Right lobe of liver (tissue), 6 donors: ENCODE measurements at regions not wholly inside any gene's neighbourhood (a gene's known extent, or its start where the extent isn't known, plus 50 kb on each side); places are given as distances from the start of the nearest gene placed in this dataset.

Source experiments
- ATAC-seq, 4 donors: fragments of 200-7000 bp; cut with Tn5 transposase; one replicate each; pipeline ENCODE4 v1.9.1; 2020; ENCODE audit warnings: mild to moderate bottlenecking in 4 of 4, moderate library complexity in 4 of 4
- DNase-seq, 3 donors: peaks; one replicate each; pipeline ENCODE4 v3.0.0-alpha.2; 2020
- H3K27ac ChIP-seq, 3 donors: fragments of 200-600 bp; one replicate each; pipeline ENCODE4 v1.8.0; 2022
- H3K27me3 ChIP-seq, 2 donors: fragments of 200-600 bp; one replicate each; pipeline ENCODE4 v1.8.0; 2022
- H3K36me3 ChIP-seq, 4 donors: fragments of 200-600 bp; sonication (generic) in 1 of 4; one replicate each; pipeline versions ENCODE4 v1.5.1 to v1.8.0; 2017 to 2022; ENCODE audit warnings: control low read depth in 1 of 4
- H3K4me1 ChIP-seq, 4 donors: fragments of 200-600 bp; sonication (generic) in 1 of 4; one replicate each; pipeline versions ENCODE4 v1.5.1 to v1.8.0; 2017 to 2022; ENCODE audit warnings: control low read depth in 1 of 4
- H3K4me3 ChIP-seq, 3 donors: fragments of 200-600 bp; one replicate each; pipeline ENCODE4 v1.8.0; 2022
- H3K9me3 ChIP-seq, 4 donors: fragments of 200-600 bp; sonication (generic) in 1 of 4; one replicate each; pipeline versions ENCODE4 v1.5.1 to v1.8.0; 2017 to 2022; ENCODE audit warnings: control low read depth in 1 of 4
- POLR2A ChIP-seq: fragments of 450-650 bp; IDR thresholded peaks from one replicate; pipeline ENCODE4 v1.6.1; 2017; ENCODE audit warnings: antibody characterized with exemption, mild to moderate bottlenecking
- WGBS: methylation state at CpG from one replicate; pipeline ENCODE4 v1.1.6; 2018; ENCODE audit warnings: low coverage, low lambda C conversion rate; ENCODE audit not compliant: insufficient coverage; ENCODE audit errors: missing lambda C conversion rate; 5-methylcytosine and 5-hydroxymethylcytosine counted together
- intact Hi-C, 2 donors: fragments of 100-400 bp; cut with DNase I; formaldehyde crosslinking; loops; one replicate each; pipeline versions ENCODE4 v1.11.2 to v1.14.1; 2022
- TF ChIP-seq, protein P1 (sequence below), 4 donors: fragments of 200-600 bp in 3 of 4; fragments of 450-650 bp in 1 of 4; IDR thresholded peaks; one replicate each; pipeline versions ENCODE4 v1.5.1 to v1.8.0; 2016 to 2022; ENCODE audit warnings: antibody characterized with exemption in 4 of 4, mild to moderate bottlenecking in 2 of 4
- donor health status: DM: no; HTN: yes; CAD: no.
- donor health status: DM: no; HTN: no; CAD: no.
- donor health status: DM: no; HTN: no; CAD: no.
- donor health status: DM: no; HTN: yes; CAD: no.
- donor health status: DM: no; HTN: yes; CAD: no.

DNA sequence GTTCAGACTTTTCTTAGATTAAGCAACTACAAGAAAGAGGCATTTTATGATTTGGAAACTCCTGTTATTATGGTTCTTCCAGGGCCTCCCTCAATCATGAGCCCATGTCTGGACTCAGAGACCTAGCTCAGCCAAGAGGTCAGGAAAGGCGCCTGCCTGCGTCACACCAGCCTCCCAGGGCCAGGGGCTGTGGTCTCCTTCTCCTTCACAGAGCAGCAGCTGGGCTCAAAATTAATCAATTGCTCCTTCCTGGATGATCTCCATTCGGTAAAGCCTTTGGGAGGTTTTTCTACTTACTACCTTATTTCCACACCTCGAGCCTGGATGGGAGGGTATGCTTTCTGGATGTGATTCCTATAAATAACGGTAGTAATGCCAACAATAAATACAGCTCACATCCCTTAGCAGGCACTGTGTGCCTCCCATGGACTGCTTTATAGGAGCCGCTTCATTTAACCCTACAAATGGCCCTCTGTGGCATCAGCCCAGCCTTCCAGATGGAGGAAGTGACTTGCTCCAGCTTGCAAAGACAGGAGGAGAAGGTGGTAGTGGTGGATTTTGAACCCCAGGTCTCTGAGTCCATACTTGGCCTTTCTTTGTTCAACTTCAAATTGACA, 1445.6 kb downstream of the TBC1D22A start:
- intact Hi-C loops: no loop called here
- ATAC-seq: no peak
- 58% methylated on average over 6 of the region's 6 CpGs for WGBS

DNA sequence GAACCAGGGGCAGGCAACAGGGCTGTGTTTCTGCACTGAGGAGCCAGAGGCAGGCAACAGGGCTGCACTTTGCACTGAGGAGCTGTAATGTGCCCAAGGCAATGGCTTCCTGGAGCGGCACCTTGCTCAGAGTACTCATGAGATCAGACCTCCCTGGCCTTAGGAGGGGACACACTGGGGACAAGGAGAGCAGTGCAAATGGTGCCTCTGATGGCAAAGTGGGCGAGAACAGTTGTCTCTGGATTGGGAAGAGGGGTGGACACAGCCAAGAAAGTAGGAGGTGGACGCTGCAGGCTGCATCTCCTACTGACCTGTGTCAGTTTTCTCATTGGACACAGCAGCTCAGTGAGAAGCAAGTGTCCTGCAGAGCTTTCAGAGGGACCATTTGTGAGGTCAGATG, 1443.3 kb downstream of the TBC1D22A start:
- H3K27ac ChIP-seq: no peak overlapping the region
- H3K36me3 ChIP-seq: no peaks in the 10 kb centered on the region
- TF ChIP-seq, protein P1, sequence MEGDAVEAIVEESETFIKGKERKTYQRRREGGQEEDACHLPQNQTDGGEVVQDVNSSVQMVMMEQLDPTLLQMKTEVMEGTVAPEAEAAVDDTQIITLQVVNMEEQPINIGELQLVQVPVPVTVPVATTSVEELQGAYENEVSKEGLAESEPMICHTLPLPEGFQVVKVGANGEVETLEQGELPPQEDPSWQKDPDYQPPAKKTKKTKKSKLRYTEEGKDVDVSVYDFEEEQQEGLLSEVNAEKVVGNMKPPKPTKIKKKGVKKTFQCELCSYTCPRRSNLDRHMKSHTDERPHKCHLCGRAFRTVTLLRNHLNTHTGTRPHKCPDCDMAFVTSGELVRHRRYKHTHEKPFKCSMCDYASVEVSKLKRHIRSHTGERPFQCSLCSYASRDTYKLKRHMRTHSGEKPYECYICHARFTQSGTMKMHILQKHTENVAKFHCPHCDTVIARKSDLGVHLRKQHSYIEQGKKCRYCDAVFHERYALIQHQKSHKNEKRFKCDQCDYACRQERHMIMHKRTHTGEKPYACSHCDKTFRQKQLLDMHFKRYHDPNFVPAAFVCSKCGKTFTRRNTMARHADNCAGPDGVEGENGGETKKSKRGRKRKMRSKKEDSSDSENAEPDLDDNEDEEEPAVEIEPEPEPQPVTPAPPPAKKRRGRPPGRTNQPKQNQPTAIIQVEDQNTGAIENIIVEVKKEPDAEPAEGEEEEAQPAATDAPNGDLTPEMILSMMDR (IDR thresholded peaks at IDR 0.05): no peak
- TF ChIP-seq POLR2A: no peak
- intact Hi-C loops: no loop called here
- H3K9me3 ChIP-seq: no peaks in the 10 kb centered on the region
- H3K4me1 ChIP-seq: no peaks in the 10 kb centered on the region
- no peak overlapping the region for H3K4me3 ChIP-seq
- peak in 1 of 3 donors; percentile 25 for DNase-seq
- 25% methylated on average over 1 of the region's 3 CpGs for WGBS
- ATAC-seq: no peak
- H3K27me3 ChIP-seq: no peaks in the 10 kb centered on the region

More for the DNA sequence above, 1445.6 kb downstream of the TBC1D22A start:
- no peak for DNase-seq
- Histone ChIP-seq H3K9me3 (no peaks in the 10 kb centered on the region), H3K4me3 (no peak overlapping the region), H3K27ac (no peak overlapping the region), H3K36me3 (no peaks in the 10 kb centered on the region), H3K4me1 (no peaks in the 10 kb centered on the region), H3K27me3 (no peaks in the 10 kb centered on the region)
- TF ChIP-seq, protein P1 (IDR thresholded peaks at IDR 0.05): no peak
- TF ChIP-seq POLR2A: no peak

DNA sequence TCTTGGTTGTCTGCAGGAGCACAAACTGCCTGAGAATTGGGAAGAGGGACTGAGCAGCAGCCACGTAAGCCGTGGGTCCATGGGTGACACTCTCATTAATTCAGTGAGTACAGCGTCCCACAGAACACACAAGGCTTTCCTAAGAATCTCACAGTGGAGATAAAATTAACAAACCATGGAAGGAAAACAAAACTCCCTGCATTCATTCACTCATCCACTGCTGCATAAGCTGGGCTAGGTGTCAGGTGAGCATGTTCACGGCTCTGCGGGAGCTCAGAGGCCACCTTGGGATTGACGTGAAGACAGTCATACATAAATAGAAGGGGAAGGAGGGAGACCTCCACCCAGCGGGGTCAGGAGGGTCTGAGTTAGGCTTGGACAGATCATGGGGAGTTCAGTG, 1442.7 kb downstream of the TBC1D22A start:
- DNase-seq (no peak), ATAC-seq (no peak)
- 51% methylated on average over 7 of the region's 7 CpGs for WGBS
- Histone ChIP-seq H3K9me3 (no peaks in the 10 kb centered on the region), H3K27me3 (no peaks in the 10 kb centered on the region), H3K4me3 (no peak overlapping the region), H3K36me3 (no peaks in the 10 kb centered on the region), H3K4me1 (no peaks in the 10 kb centered on the region), H3K27ac (no peak overlapping the region)
- TF ChIP-seq POLR2A: no peak
- TF ChIP-seq, protein P1 (IDR thresholded peaks at IDR 0.05): no peak
- intact Hi-C loops: no loop called here

DNA sequence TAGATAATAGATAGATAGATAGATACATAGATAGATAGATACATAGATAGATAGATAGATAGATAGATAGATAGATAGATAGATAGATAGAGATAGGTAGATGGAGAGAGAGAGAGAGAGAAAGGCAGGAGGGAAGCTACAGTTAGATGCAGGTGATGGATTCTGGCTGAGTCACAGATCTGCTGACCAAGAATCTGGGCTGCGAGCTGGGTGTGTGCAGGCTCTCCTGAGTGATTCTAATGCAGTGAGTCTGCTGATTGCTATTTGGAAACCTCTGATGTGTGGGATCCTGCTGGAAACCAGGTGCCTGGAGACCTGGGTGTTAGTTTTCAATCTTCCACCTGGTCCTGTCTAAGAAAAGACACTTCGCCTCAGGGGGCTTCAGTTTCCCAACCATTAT, 1441.8 kb downstream of the TBC1D22A start:
- Histone ChIP-seq H3K4me3 (no peak overlapping the region), H3K27ac (no peak overlapping the region), H3K27me3 (no peaks in the 10 kb centered on the region), H3K4me1 (no peaks in the 10 kb centered on the region), H3K9me3 (no peaks in the 10 kb centered on the region), H3K36me3 (no peaks in the 10 kb centered on the region)
- whole genome bisulfite sequencing: 60% methylated on average over 1 of the region's 2 CpGs
- intact Hi-C loops: no loop called here
- ATAC-seq: no peak
- DNase-seq: no peak
- no peak for TF ChIP-seq POLR2A
- TF ChIP-seq, protein P1 (IDR thresholded peaks at IDR 0.05): no peak

DNA sequence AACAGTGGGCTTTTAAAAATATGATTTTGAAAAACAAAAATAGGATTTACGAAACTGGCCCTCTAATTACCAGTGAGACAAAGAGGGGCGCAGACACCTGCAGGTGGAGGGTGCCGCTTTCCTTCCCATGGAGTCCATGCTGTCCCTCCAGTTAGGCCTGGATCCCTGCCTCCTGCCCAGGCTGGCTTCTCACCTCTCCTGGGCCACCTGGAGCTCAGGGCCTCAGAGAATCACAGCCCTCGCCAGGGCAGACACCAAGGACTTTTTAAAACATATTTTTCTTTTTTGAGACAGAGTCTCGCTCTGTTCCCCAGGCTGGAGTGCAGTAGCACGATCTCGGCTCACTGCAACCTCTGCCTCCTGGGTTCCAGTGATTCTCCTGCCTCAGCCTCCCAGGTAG, 1437.2 kb downstream of the TBC1D22A start:
- Histone ChIP-seq H3K36me3 (no peaks in the 10 kb centered on the region), H3K4me3 (no peak overlapping the region), H3K27ac (no peak overlapping the region), H3K4me1 (no peaks in the 10 kb centered on the region), H3K9me3 (no peaks in the 10 kb centered on the region), H3K27me3 (no peaks in the 10 kb centered on the region)
- no peak for DNase-seq
- intact Hi-C loops: no loop called here
- no peak for TF ChIP-seq POLR2A
- TF ChIP-seq, protein P1 (IDR thresholded peaks at IDR 0.05): no peak
- WGBS: 84% methylated on average over 7 of the region's 7 CpGs
- no peak for ATAC-seq
